SK-N-MC (cell line): ENCODE measurements at regions not wholly inside any gene's neighbourhood (a gene's known extent, or its start where the extent isn't known, plus 50 kb on each side); places are given as distances from the start of the nearest gene placed in this dataset.

ENCODE experiments used
- EZH2 ChIP-seq: fragments of 200-600 bp; sonication (generic); IDR thresholded peaks from one replicate; pipeline ENCODE4 v1.6.1; 2017; ENCODE audit warnings: antibody characterized with exemption
- POLR2AphosphoS5 ChIP-seq: IDR thresholded peaks from 2 replicates; pipeline ENCODE4 v1.6.1; 2012; ENCODE audit warnings: mild to moderate bottlenecking, low read depth, low read length, borderline replicate concordance

DNA sequence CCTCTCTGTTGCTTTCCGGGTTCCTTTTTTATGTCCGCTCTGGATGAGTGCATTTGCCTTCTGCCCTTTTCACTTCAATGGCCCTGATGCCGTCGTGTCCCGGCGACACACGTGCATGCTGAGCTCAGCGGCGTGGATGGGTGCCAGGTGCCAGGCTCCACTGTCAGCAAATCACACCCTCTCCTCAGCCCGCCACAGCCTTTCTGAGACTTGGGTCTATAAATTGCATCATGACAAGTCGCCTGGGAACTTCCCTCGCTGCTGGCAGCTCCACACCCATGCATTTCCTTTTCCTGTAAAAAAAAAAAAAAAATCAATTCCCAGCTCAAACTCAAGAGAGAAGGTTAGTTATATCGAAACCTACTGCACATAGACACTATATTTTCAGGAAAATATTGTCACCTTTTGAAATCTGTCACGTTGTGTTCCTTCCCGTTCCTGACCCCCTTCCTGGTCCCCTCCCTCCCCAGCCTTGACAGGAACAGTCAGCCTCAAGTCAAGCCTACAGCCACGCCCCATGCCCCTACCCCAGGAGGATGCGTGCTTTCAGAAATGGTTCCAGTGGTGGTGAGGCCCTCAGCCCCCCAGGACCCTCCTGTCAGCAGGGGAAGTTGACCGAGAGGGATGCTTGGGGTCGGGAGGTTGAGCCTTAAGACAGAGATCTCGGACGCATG is 110.3 kb upstream of the PTCH1 start:
- TF ChIP-seq EZH2: no peak
- no peak for TF ChIP-seq POLR2AphosphoS5
